GM12872 (cell line): ENCODE measurements at regions not wholly inside any gene's neighbourhood (a gene's known extent, or its start where the extent isn't known, plus 50 kb on each side); places are given as distances from the start of the nearest gene placed in this dataset.
A peak's percentile ranks its signal among the peaks of the same experiment; 100 is the strongest.

Experiments used
- CTCF ChIP-seq: IDR thresholded peaks from 3 replicates; pipeline ENCODE4 v1.5.1; 2011; ENCODE audit warnings: low read depth, mild to moderate bottlenecking, low read length, moderate library complexity; ENCODE audit not compliant: insufficient read depth

DNA sequence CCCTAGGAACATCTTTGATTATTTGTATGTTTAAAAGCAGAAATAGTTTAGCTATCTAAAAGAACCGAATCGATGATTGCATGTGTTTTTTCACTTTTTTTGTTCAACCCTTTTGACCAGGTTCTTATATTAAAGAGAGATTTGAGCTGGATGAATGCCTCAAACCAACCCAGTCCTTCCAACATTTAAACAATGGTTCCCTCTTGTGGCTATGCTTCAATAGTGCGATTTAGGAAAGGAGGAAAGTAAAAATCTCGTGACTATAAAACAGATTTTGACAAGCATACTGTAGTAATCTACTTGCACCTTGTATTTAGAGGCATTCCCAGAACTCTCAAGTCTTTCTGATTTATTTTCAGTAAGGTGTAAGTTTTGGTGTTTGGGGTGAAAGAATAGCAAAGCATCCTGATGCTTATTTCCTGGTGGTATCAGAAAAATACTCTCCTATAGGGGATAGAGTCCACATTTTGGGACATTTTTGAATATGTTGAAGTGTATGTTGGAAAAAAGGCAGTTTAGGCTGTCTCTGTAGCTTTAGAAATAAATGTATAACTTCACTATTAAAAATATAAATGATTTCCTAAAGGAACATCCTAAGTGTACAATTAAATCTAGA lies 159.6 kb upstream of the KCNH8 start:
- TF ChIP-seq CTCF = 0 out of 3 replicates have a peak, but pooled peaks have one; percentile 22

GRCh38 chr3:18987862-18988447 lies 160.4 kb upstream of the KCNH8 start:
- no peak for TF ChIP-seq CTCF

- TF ChIP-seq CTCF = no peak
Measured at GRCh38 chr3:18987070-18987469, 161.2 kb upstream of the KCNH8 start.

DNA sequence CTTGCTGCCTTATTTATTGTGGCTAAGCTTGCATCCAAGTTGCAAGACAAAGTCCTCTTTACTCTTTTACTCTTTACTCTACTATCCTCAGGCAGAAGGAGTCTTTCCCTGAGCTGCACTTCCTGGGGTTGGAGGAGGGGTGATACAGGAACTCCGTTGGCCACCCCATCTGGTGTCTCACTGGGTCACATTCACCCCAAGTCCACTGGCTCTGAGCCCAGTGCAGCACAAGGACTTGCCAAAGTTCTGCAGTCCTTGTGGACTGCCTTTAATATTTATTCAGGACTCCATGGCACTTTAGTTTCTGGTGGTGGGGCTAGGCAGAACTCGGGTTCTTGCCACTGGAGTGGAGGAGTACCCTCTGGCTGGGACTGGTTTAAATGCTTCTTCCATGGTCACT lies 165.4 kb upstream of the KCNH8 start:
- no peak for TF ChIP-seq CTCF

DNA sequence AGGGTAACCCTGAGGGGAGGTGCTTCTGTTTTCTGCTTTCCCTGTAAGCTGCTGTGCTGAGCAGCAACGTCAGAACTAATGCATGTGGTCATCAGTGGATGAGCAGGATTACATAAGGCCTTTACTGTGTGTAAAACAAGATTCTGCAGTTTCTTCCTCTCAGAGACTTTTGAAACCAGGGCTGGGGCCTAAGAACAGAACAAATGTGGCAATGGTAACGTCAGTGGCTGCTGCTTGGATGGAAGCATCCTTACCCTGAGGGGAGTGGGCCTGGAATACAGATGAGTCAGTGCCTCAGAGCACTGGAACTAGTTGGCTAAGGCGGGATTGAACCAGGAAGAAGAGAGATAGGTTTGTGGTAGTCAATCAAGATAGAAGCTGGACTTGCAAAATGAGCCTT lies 180.2 kb upstream of the KCNH8 start:
- no peak for TF ChIP-seq CTCF

- no peak for TF ChIP-seq CTCF
Measured at GRCh38 chr3:18965781-18966180, 182.5 kb upstream of the KCNH8 start.

DNA sequence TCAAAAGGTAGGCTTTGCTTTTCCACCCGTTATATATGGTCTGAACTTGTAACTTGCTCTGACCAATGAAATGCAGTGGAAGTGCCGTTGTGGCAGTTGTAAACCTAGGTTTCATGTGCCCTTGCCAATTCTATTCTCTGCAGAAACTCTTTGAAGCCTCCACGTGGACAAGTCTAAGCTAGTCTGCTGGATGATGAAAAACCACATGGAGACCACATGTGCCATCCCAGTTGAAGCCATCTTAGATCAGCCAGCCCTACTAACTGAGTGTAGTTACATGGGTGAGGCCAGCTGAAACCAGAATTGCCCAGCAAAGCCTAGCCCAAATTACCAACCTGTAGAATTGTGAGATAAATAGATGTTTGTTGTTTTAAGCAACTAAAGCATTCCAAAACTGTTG lies 183.7 kb upstream of the KCNH8 start:
- TF ChIP-seq CTCF = no peak
